SK-N-SH (cell line): ENCODE measurements at regions not wholly inside any gene's neighbourhood (a gene's known extent, or its start where the extent isn't known, plus 50 kb on each side); places are given as distances from the start of the nearest gene placed in this dataset.
A peak's percentile ranks its signal among the peaks of the same experiment; 100 is the strongest.

Experiments
- CTCF ChIA-PET: fragments of 300-600, 350-600 bp; formaldehyde crosslinking; extraction: SDS; loops from one replicate; lab custom pipeline; 2021; lab: Yijun Ruan, JAX
- POLR2A ChIA-PET: fragments of 350-600 bp; sonication (Branson Sonifier 250); formaldehyde crosslinking; extraction: SDS; loops from one replicate; lab custom pipeline; 2020; ENCODE audit warnings: antibody characterized with exemption, inconsistent platforms; lab: Yijun Ruan, JAX
- DNase-seq: peaks from one replicate; pipeline ENCODE4 v3.0.0; 2012
- H2AFZ ChIP-seq: fragments of 200-600 bp; sonication (generic); 2 replicates; pipeline ENCODE4 v1.8.1; 2016; ENCODE audit warnings: antibody characterized with exemption, mild to moderate bottlenecking, low read depth
- H3F3A ChIP-seq: fragments of 200-600 bp; sonication (generic); replicated peaks from 2 replicates; pipeline ENCODE3; 2016; ENCODE audit warnings: antibody characterized with exemption, mild to moderate bottlenecking; ENCODE audit not compliant: insufficient read depth
- H3K27ac ChIP-seq, 2 experiments: fragments of 200-500 bp in 1 of 2; fragments of 200-600 bp in 1 of 2; sonication (Bioruptor generic) in 1 of 2; sonication (generic), shearing (Covaris generic) in 1 of 2; 2 replicates each; pipeline versions ENCODE4 v1.5.1 to v1.6.1; 2014 to 2016; ENCODE audit warnings: low read depth in 2 of 2, inconsistent platforms in 1 of 2, low read length in 1 of 2, mild to moderate bottlenecking in 1 of 2, mixed read lengths in 1 of 2
- H3K27me3 ChIP-seq: fragments of 200-600 bp; sonication (generic), shearing (Covaris generic); 2 replicates; pipeline ENCODE4 v1.6.1; 2016; ENCODE audit warnings: mixed run types; ENCODE audit not compliant: insufficient read depth
- H3K36me3 ChIP-seq, 2 experiments: fragments of 200-500 bp in 1 of 2; fragments of 200-600 bp in 1 of 2; sonication (Bioruptor generic) in 1 of 2; sonication (generic) in 1 of 2; replicated peaks in 1 of 2; 2 replicates each; pipeline versions ENCODE3 to v1.5.1; 2014 to 2016; ENCODE audit warnings: low read length in 1 of 2, mild to moderate bottlenecking in 1 of 2; ENCODE audit not compliant: insufficient read depth in 2 of 2, control insufficient read depth in 1 of 2
- H3K4me1 ChIP-seq, 2 experiments: fragments of 200-500 bp in 1 of 2; fragments of 200-600 bp in 1 of 2; sonication (Bioruptor generic) in 1 of 2; sonication (generic), shearing (Covaris generic) in 1 of 2; 2 replicates each; pipeline versions ENCODE4 v1.5.1 to v1.6.1; 2014 to 2016; ENCODE audit warnings: low read depth in 1 of 2, low read length in 1 of 2, mixed run types in 1 of 2; ENCODE audit not compliant: insufficient read depth in 2 of 2, control insufficient read depth in 1 of 2
- H3K4me2 ChIP-seq: fragments of 200-600 bp; sonication (generic), shearing (Covaris generic); 2 replicates; pipeline ENCODE4 v1.6.1; 2017; ENCODE audit warnings: mixed run types
- H3K4me3 ChIP-seq, 2 experiments: fragments of 200-500 bp in 1 of 2; fragments of 200-600 bp in 1 of 2; sonication (Bioruptor generic) in 1 of 2; sonication (generic), shearing (Covaris generic) in 1 of 2; 2 replicates each; pipeline versions ENCODE4 v1.5.1 to v1.8.1; 2014 to 2016; ENCODE audit warnings: low read depth in 2 of 2, inconsistent platforms in 1 of 2, low read length in 1 of 2, mild to moderate bottlenecking in 1 of 2, mixed read lengths in 1 of 2, moderate library complexity in 1 of 2
- H3K79me2 ChIP-seq: fragments of 200-600 bp; sonication (generic); 2 replicates; pipeline ENCODE4 v1.8.1; 2017; ENCODE audit warnings: mild to moderate bottlenecking; ENCODE audit not compliant: insufficient read depth
- H3K9ac ChIP-seq: fragments of 200-600 bp; sonication (generic); 2 replicates; pipeline ENCODE4 v1.6.1; 2017; ENCODE audit warnings: mixed run types
- H3K9me2 ChIP-seq: fragments of 200-600 bp; sonication (generic); 2 replicates; pipeline ENCODE4 v1.6.1; 2017; ENCODE audit warnings: mixed run types
- H3K9me3 ChIP-seq: fragments of 200-600 bp; sonication (generic); 2 replicates; pipeline ENCODE4 v1.6.1; 2017; ENCODE audit warnings: mixed run types, mild to moderate bottlenecking, moderate library complexity
- H4K20me1 ChIP-seq: fragments of 200-600 bp; sonication (generic); 2 replicates; pipeline ENCODE4 v1.6.1; 2017; ENCODE audit warnings: mild to moderate bottlenecking, mixed run types; ENCODE audit not compliant: insufficient read depth
- ELF1 ChIP-seq: IDR thresholded peaks from 2 replicates; pipeline ENCODE4 v1.4.0; 2012
- EP300 ChIP-seq, 2 experiments: IDR thresholded peaks; 2 replicates each; pipeline versions ENCODE4 v1.4.0 to v1.6.1; 2012; ENCODE audit warnings: borderline replicate concordance in 1 of 2, low read depth in 1 of 2, low read length in 1 of 2
- FOSL2 ChIP-seq: IDR thresholded peaks from 2 replicates; pipeline ENCODE4 v1.4.0; 2012; ENCODE audit warnings: low read depth, mild to moderate bottlenecking, moderate library complexity, borderline replicate concordance
- JUND ChIP-seq: IDR thresholded peaks from 2 replicates; pipeline ENCODE4 v1.4.0; 2012
- MEF2A ChIP-seq: IDR thresholded peaks from 2 replicates; pipeline ENCODE4 v1.4.0; 2012; ENCODE audit warnings: low read depth, borderline replicate concordance
- MXI1 ChIP-seq: IDR thresholded peaks from 2 replicates; pipeline ENCODE4 v1.6.1; 2012; ENCODE audit warnings: mild to moderate bottlenecking, low read depth, low read length, improper control_type of control experiment
- PBX3 ChIP-seq: IDR thresholded peaks from 2 replicates; pipeline ENCODE4; 2012
- POLR2AphosphoS5 ChIP-seq: IDR thresholded peaks from 2 replicates; pipeline ENCODE4 v1.6.1; 2012; ENCODE audit warnings: low read depth, low read length
- RAD21 ChIP-seq: IDR thresholded peaks from 2 replicates; pipeline ENCODE4 v1.6.1; 2012; ENCODE audit warnings: mild to moderate bottlenecking, low read length
- RXRA ChIP-seq: IDR thresholded peaks from 2 replicates; pipeline ENCODE4 v1.4.0; 2012; ENCODE audit warnings: low read depth, mild to moderate bottlenecking, borderline replicate concordance
- TCF12 ChIP-seq: IDR thresholded peaks from 2 replicates; pipeline ENCODE4 v1.4.0; 2012
- WGBS: methylation state at CpG from one replicate; pipeline ENCODE4 v1.1.6; 2017; ENCODE audit warnings: low lambda C conversion rate; 5-methylcytosine and 5-hydroxymethylcytosine counted together
- TF ChIP-seq, protein P1 (sequence below): IDR thresholded peaks from 2 replicates; pipeline ENCODE4 v1.4.0; 2012; ENCODE audit warnings: low read depth
- TF ChIP-seq, protein P2 (sequence below): IDR thresholded peaks from 2 replicates; pipeline ENCODE4 v1.4.0; 2012; ENCODE audit warnings: low read depth, borderline replicate concordance

DNA sequence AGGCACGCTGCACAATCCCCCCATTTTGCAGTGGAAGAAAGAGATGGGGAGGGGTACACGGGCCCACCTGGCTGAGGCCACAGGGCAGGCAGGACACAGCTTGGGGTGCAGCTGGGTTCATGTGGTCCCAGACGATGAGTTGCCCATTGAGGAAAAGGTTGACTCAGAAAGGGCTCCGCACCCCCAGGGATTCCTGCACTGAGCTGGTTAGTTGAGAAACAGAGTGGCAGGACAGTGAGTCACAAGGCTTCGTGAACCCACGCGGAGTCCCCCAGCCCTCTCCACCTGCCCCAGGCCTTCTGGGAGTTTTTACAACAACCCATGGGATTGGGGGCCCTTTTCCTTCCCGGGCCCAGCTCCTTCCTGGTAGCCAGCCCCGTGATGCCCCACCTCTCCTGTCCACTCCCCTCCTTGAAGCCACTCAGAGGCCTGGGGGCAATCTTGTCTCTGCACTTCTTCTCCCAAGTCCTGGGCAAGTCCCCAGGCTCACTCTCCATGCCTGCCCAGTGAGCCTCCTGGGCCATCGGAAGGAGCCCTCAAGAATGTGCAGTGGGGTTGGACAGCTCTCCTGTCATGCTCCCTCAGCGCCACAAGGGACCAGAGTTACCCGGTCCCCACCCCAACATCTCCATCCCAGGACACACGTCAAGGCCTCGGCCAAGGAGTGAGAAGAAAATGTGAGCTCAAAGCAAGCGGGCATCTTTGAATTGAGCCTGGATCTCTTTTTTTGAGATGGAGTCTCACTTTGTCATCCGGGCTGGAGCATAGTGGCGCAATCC lies 251.2 kb downstream of the PARN start:
- Histone ChIP-seq H3K36me3 (no peaks in the 10 kb centered on the region), H4K20me1 (no peaks in the 10 kb centered on the region), H3K4me3 (no peak overlapping the region), H3K4me1 (peaks cover 3 to 4% of the 10 kb centered on the region in 2 experiments; a peak in 2 of 4 replicates), H3K9me3 (no peaks in the 10 kb centered on the region), H3K9ac (no peak overlapping the region), H3K4me2 (no peak overlapping the region), H3K27ac (peak overlapping the region; percentile 66 to 70; a peak in 3 of 4 replicates), H3F3A (peaks cover 7% of the 10 kb centered on the region), H2AFZ (no peak overlapping the region)
- ChIA-PET POLR2A (no interaction called here), CTCF (no interaction called here)
- WGBS, result 85% methylated on average over 13 of the region's 17 CpGs
- DNase-seq, result no peak
- TF ChIP-seq RAD21 (no peak), MXI1 (no peak), FOSL2 (0 out of 2 replicates have a peak, but pooled peaks have one; percentile 7)
- TF ChIP-seq, all 33 proteins: peak for 1
- no peaks in the 10 kb centered on the region for H3K27me3 ChIP-seq
- H3K79me2 ChIP-seq, result no peaks in the 10 kb centered on the region
- H3K9me2 ChIP-seq, result no peaks in the 10 kb centered on the region

DNA sequence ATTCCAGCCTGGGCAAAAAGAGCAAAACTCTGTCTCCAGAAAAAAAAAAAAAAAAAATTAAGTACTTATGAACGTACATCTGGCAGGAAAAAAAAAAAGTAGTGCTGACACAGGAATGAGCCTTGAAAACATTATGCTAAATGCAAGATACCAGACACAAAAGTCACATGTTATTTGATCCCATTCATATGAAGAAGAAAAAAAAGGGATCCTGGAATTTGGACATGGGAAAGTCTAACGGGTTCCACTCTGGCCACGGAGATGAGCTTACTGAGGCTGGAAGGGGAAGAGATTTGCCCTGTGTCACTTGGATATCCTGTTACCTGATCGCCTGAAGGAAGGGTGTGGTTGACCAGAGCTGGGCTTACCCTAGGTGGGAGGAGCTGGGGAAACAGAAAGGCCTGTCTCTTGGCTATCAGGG lies 251.9 kb downstream of the PARN start:
- peaks cover 7% of the 10 kb centered on the region for H3F3A ChIP-seq
- H3K4me2 ChIP-seq, result no peak overlapping the region
- H3K36me3 ChIP-seq, result no peaks in the 10 kb centered on the region
- TF ChIP-seq POLR2AphosphoS5 (peak; percentile 33; the same call in 1 of the 2 replicates), ELF1 (peak; percentile 10; the same call in 1 of the 2 replicates), MEF2A (no peak), PBX3 (peak; percentile 78), FOSL2 (peak; percentile 39; the same call in 1 of the 2 replicates), JUND (peak; percentile 43; the same call in 1 of the 2 replicates), TCF12 (peak; percentile 81), RXRA (peak; percentile 54; the same call in 1 of the 2 replicates), EP300 (IDR thresholded peaks at IDR 0.05; ENCODE audit: borderline replicate concordance in 1 of 2, low read depth in 1 of 2, low read length in 1 of 2) (0 out of 4 replicates have a peak, but pooled peaks of 1 of the 2 experiments have one; percentile 22)
- TF ChIP-seq, protein P1, sequence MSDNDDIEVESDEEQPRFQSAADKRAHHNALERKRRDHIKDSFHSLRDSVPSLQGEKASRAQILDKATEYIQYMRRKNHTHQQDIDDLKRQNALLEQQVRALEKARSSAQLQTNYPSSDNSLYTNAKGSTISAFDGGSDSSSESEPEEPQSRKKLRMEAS, result peak; percentile 36; the same call in 1 of the 2 replicates
- TF ChIP-seq, protein P2, sequence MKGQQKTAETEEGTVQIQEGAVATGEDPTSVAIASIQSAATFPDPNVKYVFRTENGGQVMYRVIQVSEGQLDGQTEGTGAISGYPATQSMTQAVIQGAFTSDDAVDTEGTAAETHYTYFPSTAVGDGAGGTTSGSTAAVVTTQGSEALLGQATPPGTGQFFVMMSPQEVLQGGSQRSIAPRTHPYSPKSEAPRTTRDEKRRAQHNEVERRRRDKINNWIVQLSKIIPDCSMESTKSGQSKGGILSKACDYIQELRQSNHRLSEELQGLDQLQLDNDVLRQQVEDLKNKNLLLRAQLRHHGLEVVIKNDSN, result no peak
- H3K9ac ChIP-seq, result no peak overlapping the region
- no peaks in the 10 kb centered on the region for H4K20me1 ChIP-seq
- H3K4me3 ChIP-seq, result no peak overlapping the region
- ChIA-PET POLR2A (no interaction called here), CTCF (no interaction called here)
- H3K9me2 ChIP-seq, result no peaks in the 10 kb centered on the region
- H3K4me1 ChIP-seq, result peaks cover 3 to 4% of the 10 kb centered on the region in 2 experiments; a peak in 2 of 4 replicates
- no peak overlapping the region for H2AFZ ChIP-seq
- H3K9me3 ChIP-seq, result no peaks in the 10 kb centered on the region
- no peaks in the 10 kb centered on the region for H3K79me2 ChIP-seq
- no peak for DNase-seq
- peak overlapping the region; percentile 66 to 70; a peak in 3 of 4 replicates for H3K27ac ChIP-seq
- 17% methylated on average over 4 of the region's 4 CpGs for WGBS
- no peaks in the 10 kb centered on the region for H3K27me3 ChIP-seq
